ENCODE measurements at regions not wholly inside any gene's neighbourhood (a gene's known extent, or its start where the extent isn't known, plus 50 kb on each side); places are given as distances from the start of the nearest gene placed in this dataset.

GRCh38 chr19:30309905-30310601 lies 62.1 kb upstream of the ZNF536 start:
- CTCF ChIA-PET, result no interaction called here
- no peak for ATAC-seq
- H3K4me1 Mint-ChIP-seq, result no peaks in the 10 kb centered on the region
- H3K36me3 Mint-ChIP-seq, result no peaks in the 10 kb centered on the region
- peaks cover 5% of the 10 kb centered on the region for H3K9me3 Mint-ChIP-seq (ENCODE audit: low read depth)
- no peak overlapping the region for H3K4me3 Mint-ChIP-seq
- H3K27ac Mint-ChIP-seq, result no peak overlapping the region
- H3K27me3 Mint-ChIP-seq, result no peaks in the 10 kb centered on the region
- no peak for DNase-seq

GRCh38 chr19:30310602-30311263 lies 61.5 kb upstream of the ZNF536 start:
- Mint-ChIP-seq H3K4me1 (no peaks in the 10 kb centered on the region), H3K36me3 (no peaks in the 10 kb centered on the region), H3K9me3 (ENCODE audit: low read depth) (peaks cover 6% of the 10 kb centered on the region), H3K4me3 (no peak overlapping the region), H3K27ac (no peak overlapping the region), H3K27me3 (no peaks in the 10 kb centered on the region)
- CTCF ChIA-PET, result no interaction called here
- no peak for DNase-seq
- ATAC-seq, result no peak

GRCh38 chr19:30311911-30312310 lies 60.3 kb upstream of the ZNF536 start:
- no peak for ATAC-seq
- no peak overlapping the region for H3K27ac Mint-ChIP-seq
- H3K36me3 Mint-ChIP-seq, result no peaks in the 10 kb centered on the region
- H3K9me3 Mint-ChIP-seq (ENCODE audit: low read depth), result peaks cover 6% of the 10 kb centered on the region
- no peaks in the 10 kb centered on the region for H3K27me3 Mint-ChIP-seq
- DNase-seq, result no peak
- H3K4me1 Mint-ChIP-seq, result no peaks in the 10 kb centered on the region
- CTCF ChIA-PET, result no interaction called here
- no peak overlapping the region for H3K4me3 Mint-ChIP-seq

GRCh38 chr19:30312582-30313352 lies 59.4 kb upstream of the ZNF536 start:
- Mint-ChIP-seq H3K4me3 (no peak overlapping the region), H3K36me3 (no peaks in the 10 kb centered on the region), H3K27ac (no peak overlapping the region), H3K9me3 (ENCODE audit: low read depth) (peaks cover 6% of the 10 kb centered on the region), H3K27me3 (no peaks in the 10 kb centered on the region), H3K4me1 (no peaks in the 10 kb centered on the region)
- ATAC-seq (no peak), DNase-seq (no peak)
- CTCF ChIA-PET, result no interaction called here

- Mint-ChIP-seq H3K27me3 (no peaks in the 10 kb centered on the region), H3K9me3 (ENCODE audit: low read depth) (peaks cover 6% of the 10 kb centered on the region), H3K36me3 (no peaks in the 10 kb centered on the region), H3K4me3 (no peak overlapping the region), H3K4me1 (no peaks in the 10 kb centered on the region), H3K27ac (no peak overlapping the region)
- DNase-seq (no peak), ATAC-seq (no peak)
- CTCF ChIA-PET, result no interaction called here
Measured at GRCh38 chr19:30313353-30313750, 58.8 kb upstream of the ZNF536 start.

GRCh38 chr19:30314056-30314804 lies 58.0 kb upstream of the ZNF536 start:
- DNase-seq, result no peak
- Mint-ChIP-seq H3K27ac (no peak overlapping the region), H3K9me3 (ENCODE audit: low read depth) (peaks cover 6% of the 10 kb centered on the region), H3K4me1 (no peaks in the 10 kb centered on the region), H3K27me3 (no peaks in the 10 kb centered on the region), H3K36me3 (no peaks in the 10 kb centered on the region), H3K4me3 (no peak overlapping the region)
- ATAC-seq, result no peak
- CTCF ChIA-PET, result interaction anchor here (0.6 kb wide), 1 partner anchor 327 kb away, joined by 3 read pairs; no protein-coding TSS in a partner anchor

- ATAC-seq (no peak), DNase-seq (no peak)
- Mint-ChIP-seq H3K9me3 (ENCODE audit: low read depth) (peaks cover 4% of the 10 kb centered on the region), H3K4me3 (no peak overlapping the region), H3K4me1 (no peaks in the 10 kb centered on the region), H3K27ac (no peak overlapping the region), H3K27me3 (no peaks in the 10 kb centered on the region), H3K36me3 (no peaks in the 10 kb centered on the region)
- CTCF ChIA-PET, result no interaction called here
Measured at GRCh38 chr19:30314805-30315155, 57.4 kb upstream of the ZNF536 start.

GRCh38 chr19:30315159-30315558 lies 57.0 kb upstream of the ZNF536 start:
- DNase-seq (no peak), ATAC-seq (no peak)
- Mint-ChIP-seq H3K27me3 (no peaks in the 10 kb centered on the region), H3K27ac (no peak overlapping the region), H3K36me3 (no peaks in the 10 kb centered on the region), H3K4me1 (no peaks in the 10 kb centered on the region), H3K4me3 (no peak overlapping the region), H3K9me3 (ENCODE audit: low read depth) (peaks cover 4% of the 10 kb centered on the region)
- CTCF ChIA-PET, result no interaction called here

GRCh38 chr19:30316000-30316491 lies 56.1 kb upstream of the ZNF536 start:
- H3K9me3 Mint-ChIP-seq (ENCODE audit: low read depth), result peaks cover 4% of the 10 kb centered on the region
- no peaks in the 10 kb centered on the region for H3K36me3 Mint-ChIP-seq
- H3K4me3 Mint-ChIP-seq, result no peak overlapping the region
- no peak overlapping the region for H3K27ac Mint-ChIP-seq
- CTCF ChIA-PET, result no interaction called here
- no peaks in the 10 kb centered on the region for H3K27me3 Mint-ChIP-seq
- H3K4me1 Mint-ChIP-seq, result no peaks in the 10 kb centered on the region
- DNase-seq (no peak), ATAC-seq (no peak)

GRCh38 chr19:30316560-30317106 lies 55.6 kb upstream of the ZNF536 start:
- Mint-ChIP-seq H3K27ac (no peak overlapping the region), H3K4me3 (no peak overlapping the region), H3K36me3 (no peaks in the 10 kb centered on the region), H3K4me1 (no peaks in the 10 kb centered on the region), H3K9me3 (ENCODE audit: low read depth) (peaks cover 4% of the 10 kb centered on the region), H3K27me3 (no peaks in the 10 kb centered on the region)
- DNase-seq (no peak), ATAC-seq (no peak)
- CTCF ChIA-PET, result no interaction called here

- CTCF ChIA-PET, result no interaction called here
- H3K9me3 Mint-ChIP-seq (ENCODE audit: low read depth), result peaks cover 4% of the 10 kb centered on the region
- H3K27ac Mint-ChIP-seq, result no peak overlapping the region
- no peaks in the 10 kb centered on the region for H3K36me3 Mint-ChIP-seq
- DNase-seq (no peak), ATAC-seq (no peak)
- no peak overlapping the region for H3K4me3 Mint-ChIP-seq
- H3K27me3 Mint-ChIP-seq, result no peaks in the 10 kb centered on the region
- no peaks in the 10 kb centered on the region for H3K4me1 Mint-ChIP-seq
Measured at GRCh38 chr19:30317403-30317802, 54.8 kb upstream of the ZNF536 start.

- Mint-ChIP-seq H3K27me3 (no peaks in the 10 kb centered on the region), H3K27ac (no peak overlapping the region), H3K4me1 (no peaks in the 10 kb centered on the region), H3K36me3 (no peaks in the 10 kb centered on the region), H3K9me3 (ENCODE audit: low read depth) (peaks cover 4% of the 10 kb centered on the region), H3K4me3 (no peak overlapping the region)
- ATAC-seq (no peak), DNase-seq (no peak)
- CTCF ChIA-PET, result no interaction called here
Measured at GRCh38 chr19:30318261-30318660, 53.9 kb upstream of the ZNF536 start.

- no peaks in the 10 kb centered on the region for H3K27me3 Mint-ChIP-seq
- CTCF ChIA-PET, result no interaction called here
- no peak overlapping the region for H3K27ac Mint-ChIP-seq
Measured at GRCh38 chr19:30318936-30319335, 53.2 kb upstream of the ZNF536 start.

More at GRCh38 chr19:30318936-30319335, 53.2 kb upstream of the ZNF536 start:
- no peak for ATAC-seq
- Mint-ChIP-seq H3K4me1 (no peaks in the 10 kb centered on the region), H3K4me3 (no peak overlapping the region), H3K9me3 (ENCODE audit: low read depth) (peaks cover 5% of the 10 kb centered on the region), H3K36me3 (no peaks in the 10 kb centered on the region)
- no peak for DNase-seq
